ENCODE measurements at regions not wholly inside any gene's neighbourhood (a gene's known extent, or its start where the extent isn't known, plus 50 kb on each side); places are given as distances from the start of the nearest gene placed in this dataset.

GRCh38 chr20:48285656-48286055 lies 500.4 kb upstream of the SULF2 start:
- H3K4me1 Mint-ChIP-seq = peaks cover 43% of the 10 kb centered on the region
- no peak overlapping the region for H3K9ac ChIP-seq
- no peak overlapping the region for H2AFZ ChIP-seq (replicated peaks)
- H3K4me1 ChIP-seq = no peaks in the 10 kb centered on the region
- H3F3A ChIP-seq (ENCODE audit: low read depth) = peaks cover 6% of the 10 kb centered on the region
- TF ChIP-seq CTCF (IDR thresholded peaks at IDR 0.05) (no peak), EZH2 (IDR thresholded peaks at IDR 0.05) (no peak), EZH2phosphoT487 (IDR thresholded peaks at IDR 0.05) (no peak)
- peaks cover 37% of the 10 kb centered on the region for H3K27me3 Mint-ChIP-seq (ENCODE audit: insufficient read depth, low read depth)
- H3K27me3 ChIP-seq = no peaks in the 10 kb centered on the region
- no peaks in the 10 kb centered on the region for H3K36me3 Mint-ChIP-seq
- no peaks in the 10 kb centered on the region for H4K20me1 ChIP-seq (ENCODE audit: low read depth)
- no peaks in the 10 kb centered on the region for H3K9me3 ChIP-seq (ENCODE audit: low read depth)
- H3K36me3 ChIP-seq = no peaks in the 10 kb centered on the region
- H3K27ac Mint-ChIP-seq = no peak overlapping the region
- no peak overlapping the region for H3K4me3 ChIP-seq
- no peak overlapping the region for H3K27ac ChIP-seq
- no peak for DNase-seq (ENCODE audit: low spot score)
- H3K79me2 ChIP-seq (ENCODE audit: low read depth) = no peaks in the 10 kb centered on the region
- no peak overlapping the region for H3K4me3 Mint-ChIP-seq
- no peak overlapping the region for H3K4me2 ChIP-seq
- peaks cover 4% of the 10 kb centered on the region for H3K9me3 Mint-ChIP-seq

- Histone ChIP-seq H3K36me3 (no peaks in the 10 kb centered on the region), H3K27me3 (no peaks in the 10 kb centered on the region), H4K20me1 (ENCODE audit: low read depth) (no peaks in the 10 kb centered on the region), H3K79me2 (ENCODE audit: low read depth) (no peaks in the 10 kb centered on the region), H3K4me3 (no peak overlapping the region), H3K4me2 (no peak overlapping the region), H3K9me3 (ENCODE audit: low read depth) (no peaks in the 10 kb centered on the region), H2AFZ (replicated peaks) (no peak overlapping the region), H3K4me1 (no peaks in the 10 kb centered on the region), H3K9ac (no peak overlapping the region), H3F3A (ENCODE audit: low read depth) (peaks cover 6% of the 10 kb centered on the region), H3K27ac (no peak overlapping the region)
- no peak for TF ChIP-seq EZH2phosphoT487 (IDR thresholded peaks at IDR 0.05)
- TF ChIP-seq CTCF (IDR thresholded peaks at IDR 0.05) = no peak
- TF ChIP-seq EZH2 (IDR thresholded peaks at IDR 0.05) = no peak
- no peak overlapping the region for H3K27ac Mint-ChIP-seq
- DNase-seq (ENCODE audit: low spot score) = no peak
- H3K36me3 Mint-ChIP-seq = no peaks in the 10 kb centered on the region
- H3K9me3 Mint-ChIP-seq = peaks cover 4% of the 10 kb centered on the region
- peaks cover 43% of the 10 kb centered on the region for H3K4me1 Mint-ChIP-seq
- no peak overlapping the region for H3K4me3 Mint-ChIP-seq
- H3K27me3 Mint-ChIP-seq (ENCODE audit: insufficient read depth, low read depth) = peaks cover 32% of the 10 kb centered on the region
These were observed 499.6 kb upstream of the SULF2 start for GRCh38 chr20:48284837-48285236.

- Histone ChIP-seq H3K4me2 (no peak overlapping the region), H3K4me3 (no peak overlapping the region), H3K79me2 (ENCODE audit: low read depth) (no peaks in the 10 kb centered on the region), H3K9ac (no peak overlapping the region), H2AFZ (replicated peaks) (no peak overlapping the region), H3K27ac (no peak overlapping the region), H3K36me3 (no peaks in the 10 kb centered on the region), H3K27me3 (no peaks in the 10 kb centered on the region), H3K9me3 (ENCODE audit: low read depth) (no peaks in the 10 kb centered on the region), H4K20me1 (ENCODE audit: low read depth) (no peaks in the 10 kb centered on the region), H3K4me1 (no peaks in the 10 kb centered on the region), H3F3A (ENCODE audit: low read depth) (peaks cover 6% of the 10 kb centered on the region)
- Mint-ChIP-seq H3K9me3 (peaks cover 4% of the 10 kb centered on the region), H3K4me3 (no peak overlapping the region), H3K36me3 (no peaks in the 10 kb centered on the region), H3K27me3 (ENCODE audit: insufficient read depth, low read depth) (peaks cover 27% of the 10 kb centered on the region), H3K4me1 (peaks cover 43% of the 10 kb centered on the region), H3K27ac (no peak overlapping the region)
- TF ChIP-seq EZH2 (IDR thresholded peaks at IDR 0.05) (no peak), EZH2phosphoT487 (IDR thresholded peaks at IDR 0.05) (no peak), CTCF (IDR thresholded peaks at IDR 0.05) (no peak)
- no peak for DNase-seq (ENCODE audit: low spot score)
These were observed 499.0 kb upstream of the SULF2 start for GRCh38 chr20:48284315-48284714.
